Left lung (tissue), 4 donors: ENCODE measurements at regions not wholly inside any gene's neighbourhood (a gene's known extent, or its start where the extent isn't known, plus 50 kb on each side); places are given as distances from the start of the nearest gene placed in this dataset.
A peak's percentile ranks its signal among the peaks of the same experiment; 100 is the strongest.

Source experiments
- ATAC-seq: fragments of 200-7000 bp; cut with Tn5 transposase; one replicate; pipeline ENCODE4 v1.9.1; 2020; ENCODE audit warnings: moderate library complexity
- DNase-seq, 4 donors: peaks; one replicate each; pipeline ENCODE4 v3.0.0-alpha.2; 2013 to 2020
- H3K27ac ChIP-seq, 2 donors: fragments of 200-600 bp; sonication (generic) in 1 of 2; one replicate each; pipeline versions ENCODE4 v1.5.0 to v1.8.0; 2020 to 2021
- H3K27me3 ChIP-seq, 2 donors: fragments of 200-600 bp; sonication (generic) in 1 of 2; one replicate each; pipeline versions ENCODE4 v1.5.0 to v1.8.0; 2020 to 2021
- H3K36me3 ChIP-seq, 2 donors: fragments of 200-600 bp; sonication (generic) in 1 of 2; one replicate each; pipeline versions ENCODE4 v1.5.0 to v1.8.0; 2020 to 2021
- H3K4me1 ChIP-seq, 2 donors: fragments of 200-600 bp; one replicate each; pipeline ENCODE4 v1.8.0; 2021
- H3K4me3 ChIP-seq, 2 donors: fragments of 200-600 bp; sonication (generic) in 1 of 2; one replicate each; pipeline versions ENCODE4 v1.5.0 to v1.8.0; 2020 to 2021; ENCODE audit warnings: mild to moderate bottlenecking in 1 of 2
- H3K9me3 ChIP-seq, 2 donors: fragments of 200-600 bp; sonication (generic) in 1 of 2; one replicate each; pipeline versions ENCODE4 v1.5.0 to v1.8.0; 2020 to 2021
- intact Hi-C, 2 donors: fragments of 100-400 bp; cut with DNase I; formaldehyde crosslinking; loops; one replicate each; pipeline versions ENCODE4 v1.11.2 to v1.14.2; 2022
- TF ChIP-seq, protein P1 (sequence below), 2 donors: fragments of 200-600 bp; sonication (generic) in 1 of 2; IDR thresholded peaks; one replicate each; pipeline versions ENCODE4 v1.5.0 to v1.8.0; 2021; ENCODE audit warnings: antibody characterized with exemption in 2 of 2
- donor health status: DM: no; HTN: yes; CAD: no.
- donor health status: DM: no; HTN: no; CAD: no.

DNA sequence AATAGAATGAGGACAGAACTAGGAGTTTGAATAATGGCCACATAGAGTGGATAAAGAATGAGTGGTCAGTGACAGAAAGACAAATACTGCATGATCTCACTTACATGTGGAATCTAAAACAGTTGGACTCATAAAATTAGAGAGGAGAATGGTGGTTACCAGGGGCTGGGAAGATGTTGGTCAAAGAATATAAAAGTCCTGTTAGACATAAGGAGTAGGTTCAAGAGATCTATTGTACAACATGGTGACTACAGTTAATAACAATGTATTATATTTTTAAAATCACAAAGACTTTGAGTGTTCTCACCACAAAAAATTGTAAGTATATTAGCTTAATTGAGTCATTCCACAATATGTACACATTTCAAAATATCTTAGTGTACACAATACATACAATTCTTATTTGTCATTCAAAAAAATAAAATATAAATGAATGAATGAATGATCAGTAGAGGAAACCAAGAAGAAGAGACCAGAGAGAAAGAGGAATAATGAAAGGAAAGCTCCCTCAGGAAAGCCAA, 177.9 kb upstream of the VRK2 start:
- no peak for ATAC-seq
- TF ChIP-seq, protein P1, sequence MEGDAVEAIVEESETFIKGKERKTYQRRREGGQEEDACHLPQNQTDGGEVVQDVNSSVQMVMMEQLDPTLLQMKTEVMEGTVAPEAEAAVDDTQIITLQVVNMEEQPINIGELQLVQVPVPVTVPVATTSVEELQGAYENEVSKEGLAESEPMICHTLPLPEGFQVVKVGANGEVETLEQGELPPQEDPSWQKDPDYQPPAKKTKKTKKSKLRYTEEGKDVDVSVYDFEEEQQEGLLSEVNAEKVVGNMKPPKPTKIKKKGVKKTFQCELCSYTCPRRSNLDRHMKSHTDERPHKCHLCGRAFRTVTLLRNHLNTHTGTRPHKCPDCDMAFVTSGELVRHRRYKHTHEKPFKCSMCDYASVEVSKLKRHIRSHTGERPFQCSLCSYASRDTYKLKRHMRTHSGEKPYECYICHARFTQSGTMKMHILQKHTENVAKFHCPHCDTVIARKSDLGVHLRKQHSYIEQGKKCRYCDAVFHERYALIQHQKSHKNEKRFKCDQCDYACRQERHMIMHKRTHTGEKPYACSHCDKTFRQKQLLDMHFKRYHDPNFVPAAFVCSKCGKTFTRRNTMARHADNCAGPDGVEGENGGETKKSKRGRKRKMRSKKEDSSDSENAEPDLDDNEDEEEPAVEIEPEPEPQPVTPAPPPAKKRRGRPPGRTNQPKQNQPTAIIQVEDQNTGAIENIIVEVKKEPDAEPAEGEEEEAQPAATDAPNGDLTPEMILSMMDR (IDR thresholded peaks at IDR 0.05), result no peak

DNA sequence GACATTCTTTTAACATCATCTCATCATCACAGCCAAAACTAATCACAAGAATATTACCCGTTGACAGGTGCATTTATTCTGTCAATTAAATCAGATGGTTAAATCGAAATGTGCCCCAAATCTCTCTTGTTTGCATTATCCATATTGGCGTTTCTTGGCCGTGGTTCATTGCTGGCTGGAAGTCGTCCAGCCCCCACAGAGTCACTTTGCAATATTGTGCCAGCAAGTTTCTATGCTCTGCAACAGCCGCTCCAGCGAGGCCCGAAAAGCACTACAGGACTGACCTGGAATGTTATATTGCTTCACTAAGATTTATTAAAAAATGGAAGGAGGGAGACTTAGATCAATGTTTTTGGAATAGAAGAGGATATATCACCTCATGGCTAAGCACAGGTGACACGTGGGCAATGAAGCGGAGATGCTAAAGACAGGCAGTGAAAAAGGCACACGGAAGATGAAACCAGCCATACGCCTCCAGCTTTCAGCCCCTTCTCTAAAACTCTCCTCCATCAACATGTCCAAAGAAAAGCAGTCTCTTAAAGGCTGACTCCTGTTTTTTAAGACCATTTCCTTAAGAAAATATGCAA, 176.8 kb upstream of the VRK2 start:
- Histone ChIP-seq H3K4me1 (no peaks in the 10 kb centered on the region), H3K9me3 (no peaks in the 10 kb centered on the region), H3K36me3 (no peaks in the 10 kb centered on the region), H3K27ac (no peak overlapping the region), H3K27me3 (no peaks in the 10 kb centered on the region), H3K4me3 (no peak overlapping the region)
- intact Hi-C loops, result no loop called here
- ATAC-seq (no peak), DNase-seq (peak in 1 of 4 donors; percentile 41)
- TF ChIP-seq, protein P1 (IDR thresholded peaks at IDR 0.05), result no peak

More for the DNA sequence above, 177.9 kb upstream of the VRK2 start:
- intact Hi-C loops, result no loop called here
- no peaks in the 10 kb centered on the region for H3K9me3 ChIP-seq
- no peak for DNase-seq
- no peaks in the 10 kb centered on the region for H3K4me1 ChIP-seq
- H3K36me3 ChIP-seq, result no peaks in the 10 kb centered on the region
- H3K4me3 ChIP-seq, result no peak overlapping the region
- no peaks in the 10 kb centered on the region for H3K27me3 ChIP-seq
- H3K27ac ChIP-seq, result no peak overlapping the region

DNA sequence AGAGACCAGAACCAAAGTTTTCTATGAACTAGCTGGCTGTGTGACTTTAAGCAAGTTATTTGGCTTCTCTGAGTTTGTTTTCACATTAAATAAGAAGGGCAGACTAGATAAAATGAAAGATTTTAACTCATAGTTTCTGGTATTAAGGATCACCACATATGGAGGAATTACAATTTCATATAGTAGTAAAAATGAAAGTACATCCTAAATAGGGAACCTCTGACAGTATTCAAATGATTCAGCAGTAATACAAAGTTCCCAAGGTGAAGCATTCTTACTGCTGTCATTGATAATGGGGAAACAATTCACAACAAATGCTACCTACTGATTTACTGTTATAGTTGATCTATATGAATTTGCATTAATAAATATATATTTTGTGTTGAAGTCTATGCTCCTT, 170.3 kb upstream of the VRK2 start:
- Histone ChIP-seq H3K4me1 (no peaks in the 10 kb centered on the region), H3K9me3 (no peaks in the 10 kb centered on the region), H3K4me3 (no peak overlapping the region), H3K36me3 (no peaks in the 10 kb centered on the region), H3K27ac (no peak overlapping the region), H3K27me3 (no peaks in the 10 kb centered on the region)
- no peak for ATAC-seq
- TF ChIP-seq, protein P1 (IDR thresholded peaks at IDR 0.05), result no peak
- intact Hi-C loops, result no loop called here
- DNase-seq, result no peak

DNA sequence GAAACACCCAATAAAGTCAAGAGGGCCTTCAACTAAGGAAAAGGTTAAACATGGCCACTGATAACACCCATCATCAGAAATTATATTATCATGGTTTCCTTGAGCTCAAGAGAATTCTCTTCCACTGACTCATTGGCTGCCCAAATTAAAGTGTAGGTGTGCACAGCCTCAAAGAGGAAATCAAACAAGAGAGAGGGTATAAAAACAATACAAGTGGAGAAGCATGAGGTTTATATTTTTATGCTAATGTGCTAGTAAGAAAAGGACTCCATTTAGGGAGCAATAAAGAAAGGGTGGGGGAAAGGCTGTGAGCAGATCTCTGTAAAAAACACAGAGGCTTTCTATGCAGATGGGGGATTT, 168.8 kb upstream of the VRK2 start:
- Histone ChIP-seq H3K4me3 (no peak overlapping the region), H3K9me3 (no peaks in the 10 kb centered on the region), H3K27ac (no peak overlapping the region), H3K36me3 (no peaks in the 10 kb centered on the region), H3K4me1 (no peaks in the 10 kb centered on the region), H3K27me3 (no peaks in the 10 kb centered on the region)
- intact Hi-C loops, result no loop called here
- TF ChIP-seq, protein P1 (IDR thresholded peaks at IDR 0.05), result no peak
- DNase-seq (no peak), ATAC-seq (no peak)

DNA sequence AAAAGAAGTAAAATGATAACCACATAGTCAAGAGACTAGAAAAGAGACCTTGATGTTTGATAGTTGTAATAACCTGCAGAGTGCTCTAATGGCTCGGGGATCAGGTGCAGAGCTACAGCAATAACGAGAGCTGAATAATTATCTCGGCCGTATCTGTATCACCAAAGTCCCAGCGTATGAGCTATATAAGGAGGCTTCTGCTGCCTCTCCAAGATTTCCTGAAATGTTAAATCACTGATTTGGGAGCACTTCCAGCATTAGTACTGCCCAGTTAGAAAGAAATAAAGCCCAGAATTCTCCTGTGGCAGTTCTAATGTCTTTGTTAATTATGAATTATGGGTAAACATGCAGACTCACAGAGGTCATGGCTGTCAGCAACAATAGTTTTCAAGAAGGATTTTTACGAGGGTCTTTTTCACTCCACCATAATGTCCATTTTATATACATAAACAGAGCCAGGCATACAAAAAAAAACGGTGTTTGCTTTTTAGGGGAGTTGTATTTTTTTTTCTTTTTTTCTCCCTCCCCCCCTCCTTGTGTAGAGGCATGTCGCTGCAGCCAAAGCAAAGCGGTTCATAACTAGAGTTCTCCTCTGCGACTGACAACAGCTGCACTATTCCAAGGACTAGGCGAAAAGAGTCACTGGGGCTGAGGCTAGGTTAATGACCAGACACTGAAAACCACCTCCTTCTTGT, 168.3 kb upstream of the VRK2 start:
- Histone ChIP-seq H3K4me1 (no peaks in the 10 kb centered on the region), H3K36me3 (no peaks in the 10 kb centered on the region), H3K27me3 (no peaks in the 10 kb centered on the region), H3K27ac (no peak overlapping the region), H3K4me3 (no peak overlapping the region), H3K9me3 (no peaks in the 10 kb centered on the region)
- ATAC-seq, result no peak
- DNase-seq, result no peak
- TF ChIP-seq, protein P1 (IDR thresholded peaks at IDR 0.05), result no peak
- intact Hi-C loops, result no loop called here
